ENCODE measurements at regions not wholly inside any gene's neighbourhood (a gene's known extent, or its start where the extent isn't known, plus 50 kb on each side); places are given as distances from the start of the nearest gene placed in this dataset.
"Not testable (repeated sequence)": the region's sequence is repeated elsewhere in the genome, so short reads cannot be mapped to it uniquely, and the experiment has no call there.

DNA sequence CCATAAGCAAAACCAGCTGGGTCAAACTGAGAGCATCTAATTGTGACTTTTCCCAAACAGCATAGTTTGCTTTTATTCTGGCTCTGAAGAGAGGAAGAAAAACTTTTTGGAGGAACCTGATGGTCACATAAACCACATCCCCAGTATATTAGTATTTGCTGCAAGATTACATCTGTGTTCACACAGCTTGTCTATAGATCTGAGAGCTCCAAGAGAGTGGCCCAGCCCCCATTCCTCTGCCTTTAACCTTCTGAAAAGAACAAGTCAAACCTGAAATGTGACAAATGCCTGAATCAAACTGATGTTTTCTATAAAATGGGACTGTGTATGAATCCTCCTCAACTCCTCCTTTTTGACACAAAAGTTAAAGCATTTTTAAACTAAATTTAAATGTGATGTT lies 435.2 kb downstream of the ZNF479 start:
- not testable (repeated sequence) for DNase-seq (ENCODE audit: low read depth in 4 of 4, low spot score in 3 of 4)

DNA sequence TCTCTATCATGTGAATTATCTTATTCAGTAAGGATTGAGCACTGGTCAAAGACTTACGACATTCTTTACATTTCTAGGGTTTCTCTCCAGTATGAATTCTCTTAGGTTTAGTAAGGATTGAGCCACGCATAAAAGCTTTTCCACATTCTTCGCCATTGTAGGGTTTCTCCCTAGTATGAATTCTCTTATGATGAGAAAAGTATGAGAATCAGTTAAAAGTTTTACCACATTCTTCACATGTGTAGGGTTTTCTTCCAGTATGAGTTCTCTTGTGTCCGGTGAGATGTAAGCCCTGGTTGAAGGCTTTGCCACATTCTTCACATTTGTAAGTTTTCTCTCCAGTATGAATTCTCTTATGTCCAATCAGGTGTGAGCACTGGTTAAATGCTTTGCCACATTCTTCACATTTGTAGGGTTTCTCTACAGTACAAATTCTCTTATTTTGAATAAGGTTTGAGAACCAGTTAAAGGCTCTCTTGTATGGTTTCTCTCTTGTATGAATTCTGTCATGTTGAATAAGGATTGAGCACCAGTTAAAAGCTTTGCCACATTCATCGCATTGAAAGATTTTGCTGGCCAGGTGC lies 445.9 kb downstream of the ZNF479 start:
- DNase-seq (ENCODE audit: low read depth in 4 of 4, low spot score in 3 of 4): no peak

DNA sequence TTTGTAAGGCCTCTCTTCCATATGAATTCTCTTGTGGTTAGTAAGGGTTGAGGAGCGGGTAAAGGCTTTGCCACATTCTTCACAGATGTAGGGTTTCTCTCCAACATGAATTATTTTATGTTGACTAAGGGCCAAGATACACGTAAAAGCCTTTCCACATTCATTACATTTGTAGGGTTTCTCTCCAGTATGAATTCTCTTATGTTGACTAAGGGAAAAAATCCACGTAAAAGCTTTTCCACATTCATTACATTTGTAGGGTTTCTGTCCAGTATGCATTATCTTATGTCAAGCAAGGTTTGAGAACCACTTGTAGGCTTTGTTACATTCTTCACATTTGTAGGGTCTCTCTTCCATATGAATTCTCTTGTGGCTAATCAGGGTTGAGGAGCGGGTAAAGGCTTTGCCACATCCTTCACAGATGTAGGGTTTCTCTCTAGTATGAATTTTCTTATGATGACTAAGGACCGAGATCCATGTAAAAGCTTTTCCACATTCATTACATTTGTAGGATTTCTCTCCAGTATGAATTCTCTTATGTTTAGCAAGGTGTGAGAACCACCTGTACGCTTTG lies 493.0 kb downstream of the ZNF479 start:
- no peak for DNase-seq (ENCODE audit: low read depth in 4 of 4, low spot score in 3 of 4)

DNA sequence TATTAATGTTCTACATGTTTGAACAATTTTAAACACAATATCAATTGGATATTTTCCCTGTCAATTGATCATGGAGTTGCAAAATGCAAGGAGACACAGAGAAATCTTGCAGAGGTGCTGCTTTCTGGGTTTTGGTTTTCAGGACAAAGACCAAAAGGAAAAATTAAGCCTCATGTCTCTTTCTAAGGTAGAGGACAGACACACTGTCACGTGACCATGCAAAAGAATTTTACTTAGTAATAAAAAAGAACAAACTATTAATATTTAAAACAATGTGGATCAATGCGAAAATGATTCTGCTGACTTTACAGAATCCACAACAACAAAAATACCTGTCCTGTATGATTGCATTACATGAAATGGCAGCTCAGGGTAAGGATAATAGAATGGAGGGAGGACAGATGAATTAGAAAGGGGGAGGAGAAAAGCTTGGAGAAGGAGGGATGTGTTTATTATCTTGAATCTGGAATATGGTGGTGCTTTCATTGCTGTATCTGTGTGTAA lies 493.7 kb upstream of the NUPR2 start:
- no peak for DNase-seq (ENCODE audit: low read depth in 4 of 4, low spot score in 3 of 4)

DNA sequence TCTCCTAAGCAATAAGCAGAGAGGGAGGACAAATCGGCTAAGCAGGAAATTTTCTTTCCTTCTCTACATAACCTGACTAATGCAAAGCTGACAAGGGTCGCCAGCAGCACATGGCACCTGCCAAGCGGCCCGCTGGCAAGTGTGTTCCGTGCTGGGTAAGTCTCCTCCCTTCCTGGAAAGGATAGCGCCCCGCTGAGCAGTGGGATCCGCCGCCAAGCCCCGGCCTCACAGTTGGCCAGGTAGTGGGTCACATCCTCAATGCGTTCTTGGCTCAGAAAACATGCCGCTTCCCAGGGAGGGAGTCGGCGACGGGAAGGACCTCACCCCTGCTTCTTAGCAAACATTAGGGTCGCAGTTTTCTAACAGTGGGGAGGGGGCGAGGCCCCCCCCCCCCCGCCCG lies 488.9 kb upstream of the NUPR2 start:
- DNase-seq (ENCODE audit: low read depth in 4 of 4, low spot score in 3 of 4): no peak

DNA sequence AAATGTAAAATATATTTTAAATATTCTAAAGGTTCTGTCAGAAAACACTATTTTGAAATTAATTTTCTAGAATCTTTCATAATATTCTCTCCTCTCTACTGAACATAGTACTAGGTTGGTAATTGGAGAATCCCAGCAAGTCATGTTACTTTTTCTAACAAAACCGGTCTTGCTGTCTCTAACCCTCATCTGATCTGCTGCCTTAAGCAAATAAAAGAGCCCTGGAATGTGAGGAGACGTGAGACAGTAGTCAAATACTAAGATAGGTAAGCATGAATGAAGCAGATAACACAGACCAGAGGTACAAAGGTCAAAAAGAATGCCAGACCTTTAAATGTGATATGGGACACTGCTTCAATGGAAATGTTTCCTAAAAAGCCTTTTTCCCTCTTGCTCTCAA lies 462.4 kb upstream of the NUPR2 start:
- no peak for DNase-seq (ENCODE audit: low read depth in 4 of 4, low spot score in 3 of 4)

DNA sequence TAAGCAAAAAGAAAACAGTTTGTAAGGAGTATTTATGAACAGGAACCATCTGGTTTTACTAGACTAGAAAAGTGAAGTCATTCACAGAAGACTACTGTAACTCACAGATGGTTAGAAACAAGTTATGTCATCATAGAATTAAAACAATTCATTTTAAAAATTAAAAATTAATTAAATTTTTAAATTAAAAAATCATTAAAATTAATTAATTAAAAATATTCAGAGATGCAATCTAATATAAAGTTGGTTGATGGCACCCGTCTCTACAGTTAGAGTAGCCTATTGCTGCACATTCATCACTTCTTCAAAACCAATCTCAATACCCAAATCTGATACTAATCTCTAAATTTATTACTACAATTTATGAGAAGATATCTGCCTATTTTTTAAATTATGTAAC lies 454.8 kb upstream of the NUPR2 start:
- DNase-seq (ENCODE audit: low read depth in 4 of 4, low spot score in 3 of 4): no peak

DNA sequence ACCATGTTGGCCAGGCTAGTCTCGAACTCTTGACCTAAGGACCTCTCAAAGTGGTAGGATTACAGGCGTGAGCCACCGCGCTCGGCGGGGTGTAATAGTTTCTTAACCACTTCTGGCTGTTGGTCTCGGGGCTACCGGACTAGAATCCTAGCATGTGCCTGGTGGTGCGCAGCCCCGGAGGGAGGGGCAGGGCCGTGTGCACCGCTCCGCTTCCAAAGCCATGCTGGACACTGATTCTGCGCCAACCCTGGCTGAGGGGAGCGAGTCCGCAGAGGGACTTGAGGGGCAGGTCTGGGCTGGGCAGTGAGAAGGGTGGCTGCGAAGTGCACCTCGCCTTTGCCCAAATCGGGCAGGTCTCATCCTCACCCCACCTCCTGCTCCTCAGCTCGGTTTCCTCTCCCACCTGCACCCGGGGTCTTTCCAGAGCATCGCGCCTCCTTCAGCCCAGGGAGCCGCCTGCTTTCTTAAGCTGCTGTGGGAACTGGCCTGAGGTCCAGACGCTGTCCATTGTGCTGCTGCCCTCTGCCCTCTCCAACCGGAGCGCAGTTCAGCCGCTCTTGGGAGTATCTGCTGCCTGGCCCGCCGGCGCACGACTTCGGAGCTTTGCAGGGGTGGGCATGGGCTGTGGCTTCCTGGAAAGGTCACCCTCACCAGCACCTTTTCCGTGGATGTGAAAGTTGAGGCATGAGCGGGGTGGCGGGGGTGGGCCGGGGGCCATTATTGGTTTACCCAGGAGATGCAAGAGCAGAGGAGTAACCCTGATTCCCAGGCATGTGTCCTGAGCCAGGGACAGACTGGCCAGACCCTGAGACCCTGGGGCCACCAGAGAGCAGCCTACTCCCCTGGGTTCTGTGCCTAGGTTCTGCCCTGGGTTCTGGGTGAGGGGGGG lies 422.6 kb upstream of the NUPR2 start:
- no peak for DNase-seq (ENCODE audit: low read depth in 4 of 4, low spot score in 3 of 4)

DNA sequence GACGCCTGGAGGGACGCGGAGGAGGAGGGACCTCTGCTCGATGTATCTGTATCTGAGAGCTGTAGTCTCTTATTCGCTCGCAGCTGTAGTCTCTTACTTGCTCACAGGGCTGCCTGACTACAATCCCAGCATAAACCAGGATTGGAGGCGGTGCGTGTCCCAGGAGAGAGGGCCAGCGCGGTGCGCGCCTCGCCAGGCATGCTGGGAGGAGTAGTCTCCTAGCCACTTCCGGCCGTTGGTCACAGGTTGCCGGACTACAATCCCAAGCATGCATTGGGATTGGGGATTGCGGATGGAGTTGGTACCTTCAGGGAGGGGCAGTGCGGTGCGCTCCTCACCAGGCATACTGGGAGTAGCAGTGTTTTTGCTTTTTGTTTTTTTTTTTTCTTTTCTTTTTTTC lies 421.7 kb upstream of the NUPR2 start:
- DNase-seq (ENCODE audit: low read depth in 4 of 4, low spot score in 3 of 4): no peak

DNA sequence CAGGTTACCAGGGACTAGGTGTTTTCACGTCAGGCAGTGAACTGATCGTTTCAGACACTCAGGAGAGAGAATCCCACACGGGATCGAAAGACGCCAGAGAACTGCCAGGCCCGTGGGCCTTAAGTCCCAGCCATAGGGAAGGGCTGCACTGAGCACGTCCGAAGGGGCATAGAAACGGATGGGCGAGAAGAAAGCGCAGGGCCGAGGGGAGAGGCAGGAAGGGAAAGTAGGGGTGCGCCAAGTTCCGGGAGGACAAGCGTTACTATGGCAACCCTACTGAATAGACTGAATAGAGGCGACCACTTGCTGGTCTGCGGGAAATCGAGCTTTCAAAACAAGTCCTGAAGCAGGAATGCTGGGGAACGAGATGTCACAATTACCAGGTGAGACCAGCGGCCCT lies 421.3 kb upstream of the NUPR2 start:
- no peak for DNase-seq (ENCODE audit: low read depth in 4 of 4, low spot score in 3 of 4)

DNA sequence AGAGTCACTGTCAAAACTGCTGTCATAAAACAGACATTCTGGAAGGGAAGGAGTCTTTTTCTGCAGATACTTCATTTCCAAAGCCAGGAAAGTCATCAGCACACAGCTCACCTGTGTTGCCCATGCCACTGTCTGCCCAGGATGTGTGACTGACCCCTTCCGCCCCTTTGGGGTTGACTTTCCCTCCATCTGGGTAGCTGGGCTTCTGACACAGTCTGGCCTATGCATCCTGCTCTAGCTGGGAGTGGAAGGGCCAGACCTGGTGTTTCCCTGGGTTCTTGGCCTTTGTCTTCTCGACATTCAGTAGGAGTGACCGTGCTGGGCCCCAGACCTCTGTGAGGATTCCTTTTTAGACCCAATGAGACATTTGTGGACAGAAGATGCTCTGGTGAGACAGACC lies 378.9 kb upstream of the NUPR2 start:
- no peak for DNase-seq (ENCODE audit: low read depth in 4 of 4, low spot score in 3 of 4)

DNA sequence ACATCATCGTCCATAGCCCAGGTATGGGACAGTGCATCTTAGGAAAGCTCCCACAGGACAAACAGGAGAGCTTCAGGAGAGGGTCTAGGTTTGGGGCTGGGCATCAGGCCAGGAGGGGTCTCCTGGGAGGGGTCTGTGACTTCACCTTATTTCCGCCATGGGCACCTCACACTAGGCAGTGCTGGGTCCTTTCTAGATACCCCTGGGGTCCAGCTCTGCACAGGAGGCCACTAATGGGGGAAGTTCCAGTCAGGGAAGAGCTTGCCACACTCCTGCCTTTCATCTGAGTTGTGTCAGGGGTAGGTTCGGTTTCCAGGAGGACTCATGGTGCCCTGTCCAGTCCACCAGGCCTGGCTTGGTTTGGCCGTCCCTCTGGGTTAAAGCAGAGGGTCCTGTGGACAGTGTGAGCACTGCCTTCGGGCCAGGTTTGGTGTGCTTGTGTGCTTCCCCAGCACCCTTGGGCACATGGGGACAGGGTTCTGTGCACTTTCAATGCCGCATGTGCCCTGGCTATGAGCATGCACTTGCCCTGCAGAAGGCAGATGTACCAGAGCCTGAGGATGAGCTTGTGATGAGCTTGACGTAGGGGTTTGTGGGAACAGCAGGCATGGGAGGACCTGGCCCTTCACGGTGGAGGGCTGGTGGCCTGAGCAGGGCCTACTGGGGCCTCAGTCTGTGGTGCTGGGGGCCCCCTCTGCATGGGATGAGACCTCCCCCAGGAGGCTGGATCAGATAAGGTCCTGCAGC lies 377.7 kb upstream of the NUPR2 start:
- no peak for DNase-seq (ENCODE audit: low read depth in 4 of 4, low spot score in 3 of 4)

DNA sequence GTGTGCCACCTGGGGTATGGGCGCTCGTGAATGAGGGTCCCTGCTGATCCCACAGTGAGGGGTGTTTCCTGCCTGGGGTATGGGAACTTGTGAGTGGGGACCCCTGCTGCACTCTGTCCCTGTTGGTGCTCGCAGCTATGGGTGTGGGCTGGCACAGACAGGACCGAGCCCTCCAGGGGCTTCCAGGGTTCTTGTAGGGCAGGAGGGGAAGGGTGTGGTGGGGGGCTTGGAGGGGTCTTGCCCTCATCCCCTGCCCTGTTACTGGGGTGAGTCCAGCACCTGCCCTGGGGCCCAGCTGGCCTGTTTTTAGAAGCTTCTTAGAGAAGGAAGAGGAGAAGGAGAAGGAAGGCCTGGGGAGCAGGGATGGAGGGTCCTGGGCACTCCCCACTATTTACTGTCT lies 377.0 kb upstream of the NUPR2 start:
- DNase-seq (ENCODE audit: low read depth in 4 of 4, low spot score in 3 of 4): no peak

DNA sequence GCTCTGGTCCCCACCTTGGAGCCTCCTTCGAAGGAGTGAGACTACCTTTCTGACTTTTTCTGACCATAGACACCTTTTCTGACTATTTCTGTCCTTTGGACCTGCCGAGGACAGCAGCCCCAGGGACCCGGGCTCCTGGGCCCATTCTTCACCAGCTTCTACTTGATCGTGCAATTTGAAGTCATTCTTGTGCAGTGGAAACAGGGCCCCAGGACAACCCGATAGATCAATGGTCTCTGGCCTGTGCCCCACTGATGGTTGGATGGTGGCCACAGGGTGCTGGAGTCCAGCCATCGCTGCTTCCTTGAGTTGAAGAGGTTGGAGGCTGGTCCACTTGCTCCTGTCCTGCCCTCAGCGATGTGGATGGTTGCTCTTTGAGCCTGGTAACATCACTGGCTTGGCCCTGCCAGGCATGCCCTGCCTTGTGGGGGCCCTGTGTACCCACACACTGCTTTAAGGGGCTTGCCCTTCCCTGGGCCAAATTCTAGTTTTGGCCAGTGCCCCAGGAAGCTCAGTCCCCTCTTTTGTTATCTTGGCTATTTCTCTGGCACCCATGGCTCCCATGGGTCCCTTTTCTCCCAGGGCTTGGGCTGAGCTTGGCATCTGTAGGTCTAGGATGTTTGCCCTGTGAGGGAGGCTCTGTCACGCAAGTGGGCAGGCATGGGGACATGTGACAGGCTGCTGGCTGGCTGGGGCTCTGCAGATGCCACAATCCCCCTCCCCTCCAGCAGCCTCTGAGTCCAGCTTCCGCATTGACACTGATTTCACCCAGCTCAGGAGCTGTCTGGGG lies 375.6 kb upstream of the NUPR2 start:
- DNase-seq (ENCODE audit: low read depth in 4 of 4, low spot score in 3 of 4): no peak

DNA sequence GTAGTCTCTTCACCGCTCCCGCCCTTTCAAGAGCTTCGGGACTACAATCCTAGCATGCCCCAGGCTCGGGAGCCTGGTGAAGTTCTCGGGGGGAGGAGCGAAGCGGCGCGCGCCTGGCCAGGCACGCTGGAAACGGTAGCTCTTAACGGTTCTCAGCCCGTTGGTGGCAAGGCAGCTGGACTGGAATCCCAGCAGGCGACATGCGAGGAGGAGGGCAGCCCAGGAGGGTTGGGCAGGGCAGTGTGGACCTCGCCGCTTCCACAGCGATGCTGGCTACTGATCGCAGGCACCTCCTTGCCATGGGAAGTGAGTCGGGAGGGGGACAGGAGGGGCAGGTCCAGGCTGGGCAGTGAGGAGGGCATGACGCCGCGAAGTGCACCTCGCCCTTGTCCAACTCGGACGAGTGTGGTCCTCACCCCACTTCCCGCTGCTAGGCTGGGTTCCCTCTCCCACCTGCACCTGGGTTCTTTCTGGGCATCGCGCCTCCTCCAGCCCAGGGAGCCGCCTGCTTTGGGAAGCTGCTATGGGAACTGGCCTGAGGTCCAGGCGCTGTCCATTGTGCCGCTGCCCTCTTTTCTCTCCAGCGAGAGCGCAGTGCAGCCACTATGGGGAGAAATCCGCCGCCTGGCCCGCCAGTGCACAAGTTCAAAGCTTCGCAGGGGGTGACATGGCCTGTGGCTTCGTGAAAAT lies 367.8 kb upstream of the NUPR2 start:
- DNase-seq (ENCODE audit: low read depth in 4 of 4, low spot score in 3 of 4): no peak

DNA sequence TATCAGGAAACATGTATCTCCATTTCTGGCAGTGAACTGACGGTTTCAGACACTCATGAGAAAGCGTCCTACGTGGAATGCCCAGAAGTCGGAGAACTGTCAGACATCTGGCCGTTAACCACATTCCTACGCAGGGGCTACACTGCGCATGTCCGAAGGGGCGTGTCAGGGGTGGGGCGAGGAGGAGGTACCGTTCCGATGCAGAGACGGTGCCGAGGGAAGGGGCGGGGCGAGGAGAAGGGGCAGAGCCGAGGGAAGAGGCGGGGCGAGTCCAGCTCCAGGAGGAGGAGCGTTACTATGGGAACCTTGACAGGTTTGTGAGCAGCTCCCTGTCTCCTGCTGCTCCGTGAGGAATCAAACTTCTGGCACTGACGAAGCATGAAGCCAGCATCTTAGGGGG lies 366.9 kb upstream of the NUPR2 start:
- no peak for DNase-seq (ENCODE audit: low read depth in 4 of 4, low spot score in 3 of 4)

DNA sequence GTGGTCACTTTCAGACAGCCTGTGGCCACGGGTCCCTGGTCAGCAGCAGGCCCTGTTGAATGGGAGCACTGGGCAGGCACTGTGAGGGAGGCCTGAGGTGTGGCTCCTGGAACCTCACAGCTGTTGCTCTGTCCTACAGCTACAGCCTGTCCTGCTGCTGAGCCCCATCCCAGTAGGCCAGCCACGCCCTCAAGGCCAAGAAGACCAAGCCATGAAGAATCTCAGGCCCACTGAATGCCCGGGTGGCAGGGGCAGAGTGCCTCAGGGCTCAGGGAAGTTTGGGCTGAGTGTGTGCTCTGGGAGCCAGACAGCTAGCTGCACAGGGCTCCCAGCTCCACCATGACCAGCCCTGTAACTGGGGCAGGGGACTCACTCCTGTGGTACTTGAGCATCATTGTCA lies 363.5 kb upstream of the NUPR2 start:
- no peak for DNase-seq (ENCODE audit: low read depth in 4 of 4, low spot score in 3 of 4)

DNA sequence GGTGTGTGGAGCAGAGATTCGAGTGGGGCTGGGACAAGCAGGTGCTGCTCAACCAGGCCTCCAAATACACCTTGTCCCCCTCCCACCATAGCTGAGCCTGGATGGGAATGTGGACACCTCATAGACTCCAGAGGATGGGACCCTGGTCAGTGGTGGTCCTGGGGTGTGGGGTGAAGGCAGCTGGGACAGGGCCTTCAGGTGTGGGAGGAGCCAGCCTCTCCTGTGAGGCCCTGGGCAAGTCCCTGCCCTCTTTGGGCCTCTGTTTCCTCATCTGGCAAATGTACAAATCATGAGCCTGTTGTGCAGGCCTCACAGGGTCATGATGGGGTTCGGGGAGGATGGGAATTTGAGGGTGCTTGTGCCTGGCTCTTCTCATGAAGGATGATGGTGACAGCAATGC lies 362.9 kb upstream of the NUPR2 start:
- no peak for DNase-seq (ENCODE audit: low read depth in 4 of 4, low spot score in 3 of 4)

DNA sequence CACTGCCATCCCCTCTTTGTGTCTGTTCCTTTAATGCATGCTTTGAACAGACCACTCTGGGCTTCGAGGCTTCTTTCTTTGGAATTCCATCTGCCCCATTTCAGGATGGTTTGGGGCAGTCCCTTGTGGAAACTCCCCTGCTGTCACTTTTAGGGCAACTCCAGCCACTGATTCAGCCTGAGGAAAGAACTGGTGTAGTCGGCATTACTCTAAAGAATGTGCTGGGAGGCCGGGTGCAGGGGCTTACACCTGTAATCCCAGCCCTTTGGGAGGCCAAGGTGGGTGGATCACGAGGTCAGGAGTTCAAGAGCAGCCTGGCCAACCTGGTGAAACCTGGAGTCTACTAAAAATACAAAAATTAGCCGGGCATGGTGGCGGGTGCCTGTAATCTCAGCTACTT lies 358.1 kb upstream of the NUPR2 start:
- no peak for DNase-seq (ENCODE audit: low read depth in 4 of 4, low spot score in 3 of 4)

DNA sequence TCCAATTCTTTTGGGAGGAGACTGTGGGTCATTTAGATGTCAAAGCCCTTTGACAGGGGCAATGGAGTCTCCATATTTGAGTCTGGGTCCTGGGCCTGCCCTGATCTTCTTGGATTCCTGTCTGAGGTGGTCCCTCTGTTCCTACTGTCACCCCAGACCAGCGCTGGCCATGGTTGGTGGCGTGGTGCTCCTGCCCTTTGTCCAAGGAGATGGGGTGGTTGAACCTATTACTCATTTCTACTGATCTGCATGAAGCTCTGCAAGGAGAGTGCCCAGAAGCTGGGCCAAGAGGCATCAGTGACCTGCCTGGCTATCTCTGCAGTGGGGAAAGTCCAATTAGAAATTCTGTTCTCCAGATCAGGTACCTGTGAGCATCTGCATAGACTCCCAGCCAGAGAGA lies 355.6 kb upstream of the NUPR2 start:
- DNase-seq (ENCODE audit: low read depth in 4 of 4, low spot score in 3 of 4): no peak
